Inflammatory macrophage (primary cell): ENCODE measurements at regions not wholly inside any gene's neighbourhood (a gene's known extent, or its start where the extent isn't known, plus 50 kb on each side); places are given as distances from the start of the nearest gene placed in this dataset.

Source experiments
- DNase-seq, 2 donors: peaks; one replicate each; pipeline ENCODE4 v3.0.0-alpha.2; 2020 to 2022

GRCh38 chr1:217196616-217197015 lies 434.3 kb downstream of the GPATCH2 start:
- no peak for DNase-seq

DNA sequence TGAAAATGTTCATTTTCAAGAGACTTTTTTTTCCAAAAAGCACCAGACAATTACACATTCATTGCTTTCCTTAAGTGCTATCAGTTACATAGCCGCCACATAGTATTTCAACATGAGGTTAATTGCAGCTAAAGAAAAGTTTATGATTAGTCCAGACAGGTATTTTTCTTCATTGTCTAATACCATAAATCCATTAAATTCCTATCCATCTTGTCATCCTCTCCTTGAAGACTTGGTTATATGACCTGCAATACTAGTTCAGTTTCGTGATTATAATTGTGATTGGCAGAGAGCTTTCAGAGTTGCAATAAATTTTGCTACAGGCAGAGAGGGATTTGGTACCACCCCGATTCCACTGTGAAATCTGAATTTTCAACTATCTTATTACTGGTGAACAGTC lies 437.7 kb downstream of the GPATCH2 start:
- DNase-seq = no peak

DNA sequence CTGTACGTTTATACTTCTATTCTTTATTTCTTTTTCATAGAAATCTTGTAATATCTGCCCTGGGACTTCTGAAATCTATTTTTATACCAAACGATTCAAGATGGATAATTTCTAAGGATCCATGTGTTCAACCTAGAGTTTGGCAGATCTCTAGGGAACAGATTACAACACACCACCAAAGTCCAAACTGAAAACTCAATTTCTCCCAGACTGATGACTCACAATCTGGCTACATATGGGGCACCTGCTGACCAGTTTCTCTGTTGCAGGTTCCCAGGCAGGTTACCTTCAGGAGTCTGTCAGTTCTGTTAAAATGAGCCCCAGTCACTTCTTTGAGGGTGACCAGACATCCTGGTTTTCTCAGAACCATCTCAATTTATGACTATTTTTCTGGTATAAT lies 439.4 kb downstream of the GPATCH2 start:
- DNase-seq = no peak

DNA sequence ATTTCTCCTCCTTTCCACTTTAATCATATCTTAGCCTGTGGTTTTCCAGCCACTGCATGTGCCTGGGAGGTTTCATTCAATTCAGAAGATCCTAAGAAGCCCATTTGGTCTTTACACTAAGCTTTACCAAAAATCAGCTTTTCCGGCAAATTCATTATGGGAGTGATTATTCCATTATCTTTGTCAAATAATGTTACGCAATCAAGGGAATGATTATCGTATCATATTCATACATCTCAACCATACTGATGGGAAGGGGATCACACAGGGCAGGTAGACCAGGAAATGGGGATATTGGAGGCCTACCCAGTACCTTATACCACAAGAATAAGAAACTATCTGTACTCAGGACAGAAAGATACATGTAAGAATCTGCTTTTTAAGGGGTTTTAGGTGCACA lies 440.5 kb downstream of the GPATCH2 start:
- DNase-seq = no peak

GRCh38 chr1:217189362-217189761 lies 441.5 kb downstream of the GPATCH2 start:
- DNase-seq = no peak

GRCh38 chr1:217188280-217189237 lies 442.3 kb downstream of the GPATCH2 start:
- DNase-seq = no peak

DNA sequence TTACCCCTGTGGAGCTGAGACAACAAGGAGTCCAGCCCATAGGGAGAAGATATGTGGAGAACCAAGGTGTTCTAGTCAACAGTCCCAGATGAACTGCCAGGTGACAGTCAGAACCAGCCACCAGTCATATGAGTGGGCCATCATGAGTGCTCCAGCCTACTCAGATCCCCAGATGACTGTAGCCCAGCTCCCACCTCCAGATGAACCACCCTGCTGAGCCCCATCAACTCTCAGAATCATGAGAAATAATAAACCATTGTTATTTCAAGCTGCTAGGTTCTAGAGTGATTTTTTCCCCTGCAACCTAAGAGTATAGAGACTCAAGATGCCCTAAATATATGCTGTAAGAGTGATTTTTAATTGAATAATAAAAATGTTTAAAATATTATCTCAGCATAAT lies 444.2 kb downstream of the GPATCH2 start:
- no peak for DNase-seq

GRCh38 chr1:217184854-217185253 lies 446.0 kb downstream of the GPATCH2 start:
- no peak for DNase-seq

DNA sequence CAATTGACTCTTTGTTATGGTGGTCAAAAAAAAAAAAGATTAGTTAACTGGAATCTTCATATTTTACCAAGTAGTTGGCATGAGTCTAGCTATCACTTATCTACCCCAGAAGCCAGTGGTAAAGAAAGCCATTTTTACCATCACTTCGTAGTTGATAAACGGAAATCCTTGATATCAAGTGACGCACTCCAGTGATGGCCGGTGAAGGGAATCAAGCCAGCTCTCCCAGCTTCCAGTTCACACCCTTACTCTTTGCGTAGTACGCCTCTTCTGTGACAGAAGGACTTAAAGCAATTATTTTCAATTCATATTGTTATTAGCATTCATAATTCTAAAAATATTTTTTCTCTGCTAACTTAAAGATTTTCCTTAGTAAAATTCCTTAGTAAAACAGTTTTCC lies 447.9 kb downstream of the GPATCH2 start:
- DNase-seq = no peak

DNA sequence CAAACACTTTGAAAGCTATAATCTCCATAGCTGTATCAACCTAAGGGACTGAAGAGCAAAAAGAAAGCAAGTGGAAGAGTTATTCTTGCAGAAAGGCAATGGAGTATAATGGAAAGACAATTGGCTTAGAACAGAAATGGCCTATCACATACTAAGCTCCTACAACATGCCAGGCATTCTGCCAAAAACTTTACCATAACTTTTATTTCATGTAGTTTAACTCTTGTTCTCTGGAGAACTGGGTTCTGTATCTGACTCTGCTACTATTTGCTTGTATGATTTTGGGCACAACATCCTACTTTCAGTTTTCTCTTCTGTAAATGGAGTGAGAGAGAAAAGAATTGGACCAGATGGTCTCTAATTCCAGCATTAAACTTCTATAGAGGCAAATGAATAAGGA lies 449.1 kb downstream of the GPATCH2 start:
- no peak for DNase-seq

DNA sequence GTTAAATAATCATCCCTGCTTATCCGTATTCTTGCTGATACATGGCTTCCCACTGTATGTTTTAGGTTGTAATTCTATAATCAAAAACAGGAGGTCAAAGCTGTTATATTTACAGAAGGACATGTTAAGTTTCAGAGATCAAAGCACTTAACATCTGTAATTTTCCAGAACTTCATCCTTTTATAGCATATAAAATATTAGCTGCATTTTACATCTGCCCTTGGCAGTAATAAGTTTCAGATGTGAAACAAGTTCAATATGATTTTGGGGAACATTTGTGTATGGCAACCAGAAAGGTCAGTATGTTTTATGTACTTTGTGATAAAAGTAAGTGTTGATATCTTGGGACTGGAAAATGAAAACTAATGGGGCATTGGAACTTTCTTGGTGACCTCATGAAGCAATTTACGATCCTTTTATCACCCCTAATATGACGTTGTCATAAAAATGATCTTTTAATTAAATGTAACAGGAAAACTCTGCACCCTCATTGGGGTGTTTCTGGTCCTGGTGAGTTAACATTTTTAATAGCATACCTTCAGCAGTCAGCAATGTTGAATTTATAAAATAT lies 449.6 kb downstream of the GPATCH2 start:
- no peak for DNase-seq

DNA sequence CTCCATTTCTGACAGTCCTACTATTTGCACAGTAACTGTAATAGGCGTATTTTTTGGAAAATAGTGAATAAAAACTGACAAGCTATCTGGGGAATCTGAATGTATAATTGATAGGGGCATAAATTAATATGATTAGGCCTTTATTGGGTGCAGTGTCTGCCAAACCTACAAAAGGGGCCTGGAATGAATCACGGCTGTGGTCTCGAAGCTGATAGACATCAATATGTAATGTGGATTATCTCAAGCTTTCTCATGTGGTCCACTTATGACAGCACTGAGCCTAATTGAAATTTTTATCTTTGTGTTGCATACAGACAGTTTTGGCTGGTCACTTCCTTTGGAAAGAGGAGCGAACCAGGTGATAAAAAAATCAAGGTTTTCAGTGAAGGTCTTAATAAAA lies 450.4 kb downstream of the GPATCH2 start:
- no peak for DNase-seq

DNA sequence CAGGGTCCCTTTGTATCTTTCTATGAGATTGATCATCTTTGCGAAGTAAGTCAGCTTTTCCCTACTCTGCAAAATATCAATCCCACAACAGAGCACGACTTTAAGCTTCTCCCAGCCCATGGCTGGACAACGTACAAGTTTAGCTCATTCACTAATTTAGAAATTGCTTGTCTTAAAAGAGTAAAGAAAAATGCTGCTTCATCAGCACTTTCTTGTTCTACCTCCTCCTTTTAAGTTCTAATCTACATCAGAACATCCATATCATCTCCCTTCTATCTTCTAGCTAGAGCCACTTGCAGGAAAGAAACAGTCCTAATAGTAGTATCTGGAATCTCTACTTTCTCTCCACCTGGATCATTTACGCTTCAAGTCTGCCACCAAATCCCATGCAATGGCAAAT lies 441.2 kb upstream of the ESRRG start:
- DNase-seq = no peak

DNA sequence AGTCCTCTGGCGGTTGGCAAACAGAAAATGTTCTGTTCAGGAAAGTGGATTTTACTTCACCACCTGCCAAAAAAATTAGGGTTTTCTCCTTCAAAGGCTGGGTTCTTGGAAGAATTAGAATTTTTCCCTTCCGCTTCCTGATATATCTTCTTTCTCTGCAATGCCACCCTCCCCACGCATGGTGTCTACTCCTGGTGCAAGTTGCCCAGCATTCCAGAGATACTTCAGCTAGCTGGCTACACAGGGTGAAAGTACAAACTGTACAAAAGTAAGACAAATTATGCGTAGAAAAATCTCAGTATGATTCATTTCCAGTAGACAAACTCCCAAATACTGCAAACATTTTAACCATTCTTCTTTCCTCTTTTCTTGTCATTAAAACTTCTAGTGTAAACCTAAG lies 430.1 kb upstream of the ESRRG start:
- DNase-seq = no peak

DNA sequence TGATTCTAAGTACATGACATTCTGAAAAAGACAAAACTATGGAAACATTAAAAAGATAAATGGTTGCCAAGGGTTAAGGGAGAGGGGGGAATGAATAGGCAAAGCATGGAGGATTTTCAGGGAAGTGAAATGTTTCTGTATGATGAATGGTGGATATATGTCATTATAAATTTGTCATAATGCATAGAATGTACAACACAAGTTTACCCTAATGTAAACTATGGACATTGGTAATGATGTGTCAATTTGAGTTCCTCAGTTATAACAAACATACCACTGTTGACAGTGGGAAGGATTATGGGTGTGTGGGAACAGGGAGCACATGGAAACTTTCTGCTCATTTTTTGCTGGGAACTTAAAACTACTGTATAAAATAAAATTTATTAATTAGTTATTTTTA lies 427.1 kb upstream of the ESRRG start:
- no peak for DNase-seq

- no peak for DNase-seq
Measured at GRCh38 chr1:217149791-217150190, 426.6 kb upstream of the ESRRG start.

- DNase-seq = no peak
Measured at GRCh38 chr1:217141711-217142110, 418.5 kb upstream of the ESRRG start.

DNA sequence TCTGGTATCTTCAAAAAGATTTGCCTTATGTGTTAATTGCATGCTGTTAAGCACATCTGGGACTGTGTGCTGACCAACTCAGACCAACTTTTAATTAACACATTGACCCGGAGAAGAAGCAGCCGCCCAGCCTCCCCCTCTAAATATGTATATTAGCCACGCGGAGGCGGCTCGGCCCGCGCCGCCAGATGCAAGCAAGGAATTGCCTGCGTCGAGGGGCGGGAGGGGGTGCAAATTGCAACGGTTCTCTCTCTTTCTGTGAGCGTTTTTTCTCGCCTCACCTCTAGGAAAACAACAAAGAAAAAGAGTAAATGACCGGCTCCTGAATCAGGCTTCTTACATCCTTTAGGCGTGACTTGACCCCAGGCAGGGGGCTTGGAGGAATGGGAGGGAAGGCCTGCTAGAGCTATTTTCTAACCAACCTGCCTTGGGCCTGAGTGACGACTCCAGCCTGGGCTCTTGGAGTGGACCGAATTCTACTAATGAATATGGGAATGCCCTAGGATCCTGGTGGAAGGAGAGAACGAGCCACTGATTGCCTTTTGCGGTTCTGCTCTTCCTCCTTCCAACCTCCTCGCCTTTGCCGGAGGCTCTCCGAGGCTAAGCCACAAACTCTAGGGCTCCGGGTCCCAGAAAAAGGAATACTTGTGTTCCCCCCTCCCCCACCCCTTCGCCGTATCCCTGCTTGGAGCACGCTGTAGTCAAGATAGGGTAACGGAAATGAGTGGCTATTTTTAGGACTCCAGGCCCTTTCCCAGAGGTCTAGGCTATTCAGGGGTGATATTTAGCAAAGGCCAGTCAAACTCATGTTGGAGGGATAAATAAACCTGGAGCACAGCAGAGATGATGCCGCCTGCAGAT lies 417.0 kb upstream of the ESRRG start:
- DNase-seq = no peak

DNA sequence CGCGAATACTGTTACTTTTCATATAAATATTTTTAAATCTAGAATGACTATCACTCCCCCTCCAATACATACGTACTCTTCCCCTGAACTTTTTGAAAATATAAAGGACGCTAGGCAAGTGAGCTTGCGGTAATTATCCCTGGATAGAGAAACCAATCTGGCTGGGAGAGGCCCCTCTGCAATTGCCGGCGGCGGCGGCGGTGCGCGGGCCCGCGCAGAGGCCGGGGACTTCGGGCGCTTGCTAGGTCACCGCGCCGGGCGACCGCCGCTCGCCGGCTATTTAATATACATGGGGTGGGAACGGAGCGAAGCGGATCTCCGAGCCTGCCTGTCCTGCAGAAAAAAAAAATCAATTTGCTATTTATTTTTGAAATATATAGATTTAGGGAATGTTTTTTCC lies 416.3 kb upstream of the ESRRG start:
- DNase-seq = no peak

DNA sequence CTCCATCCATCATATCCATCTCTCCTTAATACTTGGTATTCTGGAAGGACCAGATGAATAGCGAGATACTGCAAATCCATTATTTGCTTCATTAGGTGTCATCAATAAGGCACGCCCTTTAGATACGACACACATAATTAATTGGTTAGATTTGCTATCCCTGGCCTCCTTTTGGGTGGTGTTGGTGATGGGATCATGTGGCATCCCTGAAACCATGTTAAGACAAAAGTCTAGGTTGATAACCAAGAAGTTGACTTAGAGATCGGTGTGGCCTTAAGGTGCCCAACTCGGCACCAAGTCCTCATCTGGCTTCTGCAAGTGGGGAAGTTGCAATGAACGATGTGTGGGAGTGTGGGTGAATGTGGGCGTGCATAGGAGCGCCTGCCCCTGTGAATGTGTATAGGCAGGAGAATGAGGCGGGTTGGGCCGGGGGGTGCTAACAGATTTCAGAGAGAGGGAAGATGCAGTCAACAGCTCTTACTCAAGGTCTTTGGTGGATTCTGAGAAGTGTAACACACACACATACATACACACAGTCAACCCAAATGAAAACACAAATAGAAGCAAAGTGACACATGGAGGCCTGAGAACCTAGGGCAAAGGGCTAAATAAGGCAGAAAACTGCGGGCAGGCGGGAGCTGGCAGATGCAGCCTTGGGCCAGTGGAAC lies 415.7 kb upstream of the ESRRG start:
- DNase-seq = no peak

DNA sequence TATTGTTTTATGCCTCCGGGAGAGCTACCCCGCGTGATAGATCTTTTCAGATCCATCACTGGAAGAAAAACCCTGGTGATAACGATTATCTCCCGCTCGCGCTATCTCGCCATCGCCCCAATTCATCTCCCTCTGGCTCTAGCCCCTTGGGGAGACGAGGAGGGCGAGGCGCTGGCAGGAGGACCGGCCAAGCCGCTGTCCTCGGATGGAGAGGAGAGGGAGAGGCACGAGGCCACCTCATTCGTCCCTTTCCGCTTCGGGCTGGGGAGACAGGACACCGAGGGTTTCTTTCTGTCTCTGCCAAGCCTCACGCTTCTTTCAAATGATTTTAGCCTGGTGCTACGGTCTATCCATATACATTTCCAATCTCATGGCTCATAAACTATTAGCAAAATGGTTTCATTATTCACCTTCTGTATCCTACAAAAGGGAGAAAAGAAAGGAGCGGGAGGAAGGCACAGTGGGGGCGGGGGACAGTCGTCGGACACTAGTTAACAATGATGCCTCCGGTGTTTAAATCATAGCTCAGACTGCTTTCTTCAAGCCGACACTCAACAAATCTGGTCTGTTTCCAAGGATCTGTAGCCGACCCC lies 415.0 kb upstream of the ESRRG start:
- no peak for DNase-seq

GRCh38 chr1:217137210-217137881 lies 414.1 kb upstream of the ESRRG start:
- no peak for DNase-seq
